Keratinocyte (primary cell): ENCODE measurements at regions not wholly inside any gene's neighbourhood (a gene's known extent, or its start where the extent isn't known, plus 50 kb on each side); places are given as distances from the start of the nearest gene placed in this dataset.

ENCODE experiments used
- DNase-seq: peaks from one replicate; pipeline ENCODE4 v3.0.0-alpha.2; 2011; ENCODE audit warnings: low read depth, missing footprints, low spot score
- FAIRE-seq: peaks from 2 replicates; lab custom pipeline; 2011; peaks lifted over from hg19 to GRCh38; lab: Jason Lieb, UNC
- H2AFZ ChIP-seq: 2 replicates; pipeline ENCODE4 v1.6.0; 2012; ENCODE audit warnings: low read length, control low read depth, inconsistent platforms; ENCODE audit not compliant: control insufficient read depth
- H3K27ac ChIP-seq: 2 replicates; pipeline ENCODE4 v1.5.1; 2011; ENCODE audit warnings: low read length; ENCODE audit not compliant: control insufficient read depth, insufficient read depth
- H3K27me3 ChIP-seq: 3 replicates; pipeline ENCODE4 v1.6.0; 2011; ENCODE audit warnings: low read length; ENCODE audit not compliant: control insufficient read depth, insufficient read depth; ENCODE audit errors: extremely low read depth
- H3K36me3 ChIP-seq, 2 experiments: 2 replicates in 1 of 2; 3 replicates in 1 of 2; pipeline ENCODE4 v1.5.1; 2011; ENCODE audit warnings: low read length in 2 of 2, mild to moderate bottlenecking in 1 of 2; ENCODE audit not compliant: control insufficient read depth in 2 of 2, insufficient read depth in 2 of 2; ENCODE audit errors: extremely low read depth in 1 of 2
- H3K4me1 ChIP-seq: 3 replicates; pipeline ENCODE4 v1.5.1; 2011; ENCODE audit warnings: low read length; ENCODE audit not compliant: control insufficient read depth, insufficient read depth; ENCODE audit errors: extremely low read depth
- H3K4me2 ChIP-seq: 3 replicates; pipeline ENCODE4 v1.6.0; 2011; ENCODE audit warnings: low read depth, low read length; ENCODE audit not compliant: control insufficient read depth, insufficient read depth; ENCODE audit errors: extremely low read depth
- H3K4me3 ChIP-seq, 3 experiments: fragments of 200-600 bp in 1 of 3; sonication (generic) in 1 of 3; 2 replicates in 2 of 3; 3 replicates in 1 of 3; pipeline ENCODE4 v1.5.1; 2011 to 2016; ENCODE audit warnings: low read length in 3 of 3, mild to moderate bottlenecking in 3 of 3, control low read depth in 2 of 3, inconsistent platforms in 1 of 3, low read depth in 1 of 3, mixed read lengths in 1 of 3, mixed run types in 1 of 3, moderate library complexity in 1 of 3; ENCODE audit not compliant: control insufficient read depth in 2 of 3, insufficient read depth in 2 of 3; ENCODE audit errors: extremely low read depth in 1 of 3
- H3K79me2 ChIP-seq: 2 replicates; pipeline ENCODE4 v1.6.0; 2012; ENCODE audit warnings: low read length; ENCODE audit not compliant: control insufficient read depth, insufficient read depth
- H3K9ac ChIP-seq: 3 replicates; pipeline ENCODE4 v1.6.0; 2011; ENCODE audit warnings: low read length; ENCODE audit not compliant: control insufficient read depth, insufficient read depth; ENCODE audit errors: extremely low read depth
- H3K9me1 ChIP-seq: 3 replicates; pipeline ENCODE4 v1.6.0; 2011; ENCODE audit warnings: low read length; ENCODE audit not compliant: control insufficient read depth, insufficient read depth; ENCODE audit errors: extremely low read depth
- H3K9me3 ChIP-seq: 2 replicates; pipeline ENCODE4 v1.5.1; 2012; ENCODE audit warnings: low read depth, low read length; ENCODE audit not compliant: control insufficient read depth
- H4K20me1 ChIP-seq: 3 replicates; pipeline ENCODE4 v1.6.0; 2011; ENCODE audit warnings: low read length; ENCODE audit not compliant: control insufficient read depth, insufficient read depth; ENCODE audit errors: extremely low read depth
- EZH2 ChIP-seq: IDR thresholded peaks from one replicate; pipeline ENCODE4 v1.6.1; 2012; ENCODE audit warnings: inconsistent platforms, mild to moderate bottlenecking, low read length, moderate library complexity
- dilution Hi-C: fragments of 300-500 bp; cut with MboI; formaldehyde crosslinking; loops from one replicate; pipeline ENCODE4 v1.7.0; 2020; ENCODE audit warnings: low sequenced_read_pairs; ENCODE audit not compliant: extremely low pct_ligation_motif_present
- TF ChIP-seq, protein P1 (sequence below), 3 experiments: IDR thresholded peaks in 1 of 3; conservative IDR thresholded peaks in 1 of 3; optimal IDR thresholded peaks in 1 of 3; 2 replicates in 2 of 3; 3 replicates in 1 of 3; pipeline versions ENCODE3 to v1.5.1; 2011; ENCODE audit warnings: low read length in 3 of 3, mild to moderate bottlenecking in 3 of 3, moderate library complexity in 2 of 3, control low read depth in 1 of 3, inconsistent platforms in 1 of 3; ENCODE audit not compliant: insufficient read depth in 2 of 3; ENCODE audit errors: extremely low read depth in 1 of 3

DNA sequence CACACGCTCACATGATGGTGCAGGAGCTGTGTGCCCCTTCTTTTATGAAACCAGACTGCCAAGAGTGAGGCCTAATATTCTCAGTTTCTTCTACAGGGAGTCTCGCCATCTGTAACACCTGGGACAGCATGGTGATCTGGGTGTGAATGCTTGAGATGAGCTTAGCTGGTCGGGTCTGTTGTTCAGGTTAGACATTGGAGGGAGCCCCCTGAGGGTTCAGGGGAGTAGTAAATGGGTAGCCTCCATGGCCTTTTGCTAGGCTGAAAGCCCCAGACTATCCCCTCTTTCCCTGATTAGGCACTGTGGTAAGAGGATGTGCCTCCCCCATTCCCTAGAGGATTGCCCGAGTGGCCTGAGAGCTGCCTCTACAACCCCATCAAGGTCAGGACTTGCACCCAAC lies 1916.1 kb downstream of the PCDH9 start:
- dilution Hi-C loops: no loop called here
- no peak overlapping the region for H3K4me3 ChIP-seq
- H3K9me3 ChIP-seq: peaks cover 8% of the 10 kb centered on the region

DNA sequence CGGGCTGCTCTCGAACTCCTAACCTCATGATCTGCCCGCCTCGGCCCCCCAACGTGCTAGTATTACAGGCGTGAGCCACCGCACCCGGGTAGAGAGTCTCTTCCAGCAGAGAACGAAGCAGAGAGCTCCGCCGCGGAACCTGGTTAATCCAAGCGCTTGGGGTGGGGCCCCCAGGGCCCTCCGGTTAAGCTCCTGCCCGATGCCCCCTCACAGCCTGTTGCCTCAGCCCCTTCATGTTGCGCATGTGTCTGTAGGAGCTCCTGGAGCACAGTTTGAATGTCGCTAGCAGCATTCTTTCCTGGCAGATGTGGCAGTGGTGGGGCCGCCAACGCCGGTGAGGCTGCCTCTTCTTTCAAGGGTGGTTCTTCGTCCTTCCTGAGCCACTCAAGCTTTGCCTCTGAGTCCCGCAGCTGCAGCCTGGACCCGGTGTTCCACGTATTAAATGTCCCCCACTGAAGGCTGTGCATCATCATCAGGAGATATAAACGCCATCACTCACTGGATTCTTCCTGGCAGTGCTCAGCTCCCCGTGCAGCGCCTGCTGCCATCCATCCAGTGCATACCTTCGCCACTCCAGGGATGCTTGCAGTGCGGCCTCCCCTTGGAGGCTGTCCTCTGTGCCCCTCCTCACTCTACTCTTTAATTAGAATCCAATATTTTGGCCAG lies 1919.3 kb downstream of the PCDH9 start:
- DNase-seq (no peak), FAIRE-seq (no peak)
- H3K4me2 ChIP-seq: no peak overlapping the region
- no peak overlapping the region for H3K4me3 ChIP-seq
- no peaks in the 10 kb centered on the region for H3K36me3 ChIP-seq
- H3K9me1 ChIP-seq: no peaks in the 10 kb centered on the region
- H3K79me2 ChIP-seq: no peaks in the 10 kb centered on the region
- H3K4me1 ChIP-seq: no peaks in the 10 kb centered on the region
- peaks cover 8% of the 10 kb centered on the region for H3K9me3 ChIP-seq
- H3K9ac ChIP-seq: no peak overlapping the region
- no peaks in the 10 kb centered on the region for H4K20me1 ChIP-seq
- no peak overlapping the region for H3K27ac ChIP-seq
- no peaks in the 10 kb centered on the region for H3K27me3 ChIP-seq
- no peak overlapping the region for H2AFZ ChIP-seq
- no peak for TF ChIP-seq EZH2
- TF ChIP-seq, protein P1, sequence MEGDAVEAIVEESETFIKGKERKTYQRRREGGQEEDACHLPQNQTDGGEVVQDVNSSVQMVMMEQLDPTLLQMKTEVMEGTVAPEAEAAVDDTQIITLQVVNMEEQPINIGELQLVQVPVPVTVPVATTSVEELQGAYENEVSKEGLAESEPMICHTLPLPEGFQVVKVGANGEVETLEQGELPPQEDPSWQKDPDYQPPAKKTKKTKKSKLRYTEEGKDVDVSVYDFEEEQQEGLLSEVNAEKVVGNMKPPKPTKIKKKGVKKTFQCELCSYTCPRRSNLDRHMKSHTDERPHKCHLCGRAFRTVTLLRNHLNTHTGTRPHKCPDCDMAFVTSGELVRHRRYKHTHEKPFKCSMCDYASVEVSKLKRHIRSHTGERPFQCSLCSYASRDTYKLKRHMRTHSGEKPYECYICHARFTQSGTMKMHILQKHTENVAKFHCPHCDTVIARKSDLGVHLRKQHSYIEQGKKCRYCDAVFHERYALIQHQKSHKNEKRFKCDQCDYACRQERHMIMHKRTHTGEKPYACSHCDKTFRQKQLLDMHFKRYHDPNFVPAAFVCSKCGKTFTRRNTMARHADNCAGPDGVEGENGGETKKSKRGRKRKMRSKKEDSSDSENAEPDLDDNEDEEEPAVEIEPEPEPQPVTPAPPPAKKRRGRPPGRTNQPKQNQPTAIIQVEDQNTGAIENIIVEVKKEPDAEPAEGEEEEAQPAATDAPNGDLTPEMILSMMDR (optimal IDR thresholded peaks at IDR 0.05 in 1 of 3, IDR thresholded peaks at IDR 0.05 in 1 of 3, conservative IDR thresholded peaks at IDR 0.05 in 1 of 3; ENCODE audit: extremely low read depth in 1 of 3, insufficient read depth in 2 of 3, low read length in 3 of 3): no peak
- dilution Hi-C loops: no loop called here

More for the DNA sequence above, 1916.1 kb downstream of the PCDH9 start:
- Histone ChIP-seq H3K27me3 (no peaks in the 10 kb centered on the region), H3K36me3 (no peaks in the 10 kb centered on the region), H4K20me1 (no peaks in the 10 kb centered on the region), H3K9ac (no peak overlapping the region), H3K79me2 (no peaks in the 10 kb centered on the region), H3K4me1 (no peaks in the 10 kb centered on the region), H3K4me2 (no peak overlapping the region), H3K27ac (no peak overlapping the region), H2AFZ (no peak overlapping the region), H3K9me1 (no peaks in the 10 kb centered on the region)
- DNase-seq (no peak), FAIRE-seq (no peak)
- TF ChIP-seq, protein P1 (optimal IDR thresholded peaks at IDR 0.05 in 1 of 3, IDR thresholded peaks at IDR 0.05 in 1 of 3, conservative IDR thresholded peaks at IDR 0.05 in 1 of 3; ENCODE audit: extremely low read depth in 1 of 3, insufficient read depth in 2 of 3, low read length in 3 of 3): no peak
- TF ChIP-seq EZH2: no peak
